WTC11 (cell line): ENCODE measurements at regions not wholly inside any gene's neighbourhood (a gene's known extent, or its start where the extent isn't known, plus 50 kb on each side); places are given as distances from the start of the nearest gene placed in this dataset.

Source experiments
- ATAC-seq: fragments of 200-7000 bp; cut with Tn5 transposase; 2 replicates; pipeline ENCODE4 v1.10.0; 2021; ENCODE audit warnings: mild to moderate bottlenecking, moderate library complexity
- CTCF ChIA-PET: fragments of 300-600 bp; sonication (Branson Sonifier 250); formaldehyde crosslinking; loops from one replicate; lab custom pipeline; 2021; ENCODE audit warnings: antibody characterized with exemption; lab: Charles Lee
- POLR2A ChIA-PET: fragments of 350-600 bp; sonication (Branson Sonifier 250); formaldehyde crosslinking; loops from one replicate; lab custom pipeline; 2021; ENCODE audit warnings: antibody characterized with exemption; lab: Charles Lee
- DNase-seq: peaks from one replicate; pipeline ENCODE4 v3.0.0; 2021; ENCODE audit warnings: low spot score
- H3K27ac Mint-ChIP-seq: 2 replicates; pipeline ENCODE4 v1.8.0; 2021; ENCODE audit warnings: mixed read lengths
- H3K27me3 Mint-ChIP-seq: 2 replicates; pipeline ENCODE4 v1.8.0; 2021; ENCODE audit warnings: low read depth, mild to moderate bottlenecking, moderate library complexity, mixed read lengths
- H3K36me3 Mint-ChIP-seq: 2 replicates; pipeline ENCODE4 v1.8.0; 2021; ENCODE audit warnings: mixed read lengths
- H3K4me1 Mint-ChIP-seq: 2 replicates; pipeline ENCODE4 v1.8.0; 2022; ENCODE audit warnings: mixed read lengths
- H3K4me3 Mint-ChIP-seq: 2 replicates; pipeline ENCODE4 v1.8.0; 2021; ENCODE audit warnings: mild to moderate bottlenecking, moderate library complexity, mixed read lengths
- H3K9me3 Mint-ChIP-seq: 2 replicates; pipeline ENCODE4 v1.8.0; 2021; ENCODE audit warnings: mixed read lengths
- AR ChIP-seq: fragments of 250-450 bp; sonication (Bioruptor Pico); IDR thresholded peaks from 2 replicates; pipeline ENCODE4 v1.9.0; 2021; ENCODE audit warnings: mild to moderate bottlenecking
- ATF2 ChIP-seq: sonication (generic); formaldehyde crosslinking; IDR thresholded peaks from 2 replicates; pipeline ENCODE4 v1.8.1; 2022; ENCODE audit warnings: low read depth, missing genetic modification reagents, borderline replicate concordance
- CTCF ChIP-seq: fragments of 200-600 bp; IDR thresholded peaks from 2 replicates; pipeline ENCODE4 v1.8.0; 2022; ENCODE audit warnings: antibody characterized with exemption
- IRF2 ChIP-seq: sonication (generic); formaldehyde crosslinking; IDR thresholded peaks from 2 replicates; pipeline ENCODE4 v1.8.0; 2022; ENCODE audit warnings: low read depth, missing genetic modification reagents, borderline replicate concordance
- JAZF1 ChIP-seq: fragments of 250-450 bp; sonication (Bioruptor Pico); IDR thresholded peaks from 2 replicates; pipeline ENCODE4 v1.9.0; 2021; ENCODE audit warnings: moderate library complexity, mild to moderate bottlenecking, inconsistent platforms
- NFATC4 ChIP-seq: fragments of 250-450 bp; sonication (Bioruptor Pico); IDR thresholded peaks from 2 replicates; pipeline ENCODE4 v1.9.0; 2021; ENCODE audit warnings: mild to moderate bottlenecking
- RORB ChIP-seq: fragments of 250-450 bp; sonication (Bioruptor Pico); IDR thresholded peaks from 2 replicates; pipeline ENCODE4 v1.9.0; 2021; ENCODE audit warnings: mild to moderate bottlenecking
- SOX15 ChIP-seq: fragments of 250-450 bp; sonication (Bioruptor Pico); IDR thresholded peaks from 2 replicates; pipeline ENCODE4 v1.9.0; 2021; ENCODE audit warnings: mild to moderate bottlenecking
- SP1 ChIP-seq: sonication (generic); formaldehyde crosslinking; conservative IDR thresholded peaks from 2 replicates; pipeline ENCODE4 v1.8.1; 2022; ENCODE audit warnings: missing genetic modification reagents
- TCF7 ChIP-seq: sonication (generic); formaldehyde crosslinking; IDR thresholded peaks from 2 replicates; pipeline ENCODE4 v1.8.0; 2022; ENCODE audit warnings: mild to moderate bottlenecking, low read depth, missing genetic modification reagents, moderate library complexity
- ZBTB21 ChIP-seq: sonication (generic); formaldehyde crosslinking; IDR thresholded peaks from 2 replicates; pipeline ENCODE4 v1.8.1; 2023; ENCODE audit warnings: mild to moderate bottlenecking, missing genetic modification reagents, borderline replicate concordance
- ZNF396 ChIP-seq: fragments of 250-450 bp; sonication (Bioruptor Pico); IDR thresholded peaks from 2 replicates; pipeline ENCODE4 v1.8.0; 2021; ENCODE audit warnings: mild to moderate bottlenecking, moderate library complexity, borderline replicate concordance
- ZNF423 ChIP-seq: fragments of 250-450 bp; sonication (Bioruptor Pico); IDR thresholded peaks from 2 replicates; pipeline ENCODE4 v2.1.2; 2022; ENCODE audit warnings: mild to moderate bottlenecking, moderate library complexity

- no peak overlapping the region for H3K27ac Mint-ChIP-seq
- H3K4me3 Mint-ChIP-seq, result no peak overlapping the region
- CTCF ChIA-PET, result interaction anchor here (1.0 to 1.6 kb wide), 3 partner anchors 26 to 51 kb away, joined by 4 read pairs; no protein-coding TSS in a partner anchor
Measured at GRCh38 chr14:95387826-95388445, 68.2 kb upstream of the CLMN start.

GRCh38 chr14:95386536-95387095 lies 66.9 kb upstream of the CLMN start:
- CTCF ChIA-PET, result interaction anchor here (1.2 kb wide), 1 partner anchor 25 kb away, joined by 7 read pairs; no protein-coding TSS in a partner anchor
- peak; percentile 58 for ATAC-seq

More at GRCh38 chr14:95387826-95388445, 68.2 kb upstream of the CLMN start:
- ATAC-seq (no peak), DNase-seq (no peak)
- peaks cover 7% of the 10 kb centered on the region; the same call in 1 of the 2 replicates for H3K36me3 Mint-ChIP-seq
- H3K4me1 Mint-ChIP-seq, result peaks cover 3% of the 10 kb centered on the region; the same call in 1 of the 2 replicates
- POLR2A ChIA-PET, result no interaction called here
- peaks cover 2% of the 10 kb centered on the region; the same call in 1 of the 2 replicates for H3K27me3 Mint-ChIP-seq
- TF ChIP-seq SP1 (CRISPR knock-in tag) (no peak), ZNF396 (CRISPR knock-in tag) (no peak), RORB (CRISPR knock-in tag) (no peak), TCF7 (CRISPR knock-in tag) (no peak), ATF2 (no peak)
- TF ChIP-seq, all 79 proteins: peak for 0
- peaks cover 19% of the 10 kb centered on the region for H3K9me3 Mint-ChIP-seq

GRCh38 chr14:95385701-95386100 lies 66.0 kb upstream of the CLMN start:
- peaks cover under 1% of the 10 kb centered on the region; the same call in 1 of the 2 replicates for H3K27me3 Mint-ChIP-seq
- H3K9me3 Mint-ChIP-seq, result peaks cover 18% of the 10 kb centered on the region
- H3K36me3 Mint-ChIP-seq, result peaks cover 5% of the 10 kb centered on the region; the same call in 1 of the 2 replicates
- peaks cover 3% of the 10 kb centered on the region; the same call in 1 of the 2 replicates for H3K4me1 Mint-ChIP-seq
- CTCF ChIA-PET, result interaction anchor here (0.7 to 1.2 kb wide), 2 partner anchors 24 to 29 kb away, joined by 3 to 7 read pairs; no protein-coding TSS in a partner anchor
- POLR2A ChIA-PET, result interaction anchor here (0.6 kb wide), 1 partner anchor 585 kb away, joined by 3 read pairs; no protein-coding TSS in a partner anchor
- ATAC-seq (no peak), DNase-seq (no peak)
- H3K27ac Mint-ChIP-seq, result no peak overlapping the region
- no peak overlapping the region for H3K4me3 Mint-ChIP-seq
- TF ChIP-seq ZBTB21 (CRISPR knock-in tag) (no peak), NFATC4 (no peak), JAZF1 (CRISPR knock-in tag) (no peak), SOX15 (no peak), IRF2 (CRISPR knock-in tag) (no peak), CTCF (no peak)

More at GRCh38 chr14:95386536-95387095, 66.9 kb upstream of the CLMN start:
- TF ChIP-seq ZNF423, result 0 out of 2 replicates have a peak, but pooled peaks have one; percentile 29
- no peak for TF ChIP-seq AR
- Mint-ChIP-seq H3K27ac (no peak overlapping the region), H3K36me3 (peaks cover 7% of the 10 kb centered on the region; the same call in 1 of the 2 replicates), H3K9me3 (peaks cover 19% of the 10 kb centered on the region), H3K27me3 (peaks cover 2% of the 10 kb centered on the region; the same call in 1 of the 2 replicates), H3K4me3 (no peak overlapping the region), H3K4me1 (peaks cover 3% of the 10 kb centered on the region; the same call in 1 of the 2 replicates)
- POLR2A ChIA-PET, result no interaction called here
- DNase-seq, result peak; percentile 22
